Activated T-cell treated with anti-CD3 and anti-CD28 coated beads, Interleukin-2, amount 50 U/mL, for 24 hours (primary cell): ENCODE measurements at regions not wholly inside any gene's neighbourhood (a gene's known extent, or its start where the extent isn't known, plus 50 kb on each side); places are given as distances from the start of the nearest gene placed in this dataset.
A peak's percentile ranks its signal among the peaks of the same experiment; 100 is the strongest.

ENCODE experiments used
- DNase-seq: peaks from one replicate; pipeline ENCODE4 v3.0.0-alpha.2; 2020
- H3K27ac Mint-ChIP-seq: 2 replicates; pipeline ENCODE4 v1.8.0; 2020; ENCODE audit warnings: mild to moderate bottlenecking, mixed read lengths
- H3K27me3 Mint-ChIP-seq: 2 replicates; pipeline ENCODE4 v1.8.0; 2020; ENCODE audit warnings: mixed read lengths
- H3K36me3 Mint-ChIP-seq: 2 replicates; pipeline ENCODE4 v1.8.0; 2020; ENCODE audit warnings: low read depth, mixed read lengths
- H3K4me1 Mint-ChIP-seq: 2 replicates; pipeline ENCODE4 v1.8.0; 2020; ENCODE audit warnings: low read depth, mixed read lengths
- H3K4me3 Mint-ChIP-seq: 2 replicates; pipeline ENCODE4 v1.8.0; 2020; ENCODE audit warnings: mild to moderate bottlenecking, moderate library complexity, mixed read lengths
- H3K9me3 Mint-ChIP-seq: 2 replicates; pipeline ENCODE4 v1.8.0; 2020; ENCODE audit warnings: mixed read lengths

DNA sequence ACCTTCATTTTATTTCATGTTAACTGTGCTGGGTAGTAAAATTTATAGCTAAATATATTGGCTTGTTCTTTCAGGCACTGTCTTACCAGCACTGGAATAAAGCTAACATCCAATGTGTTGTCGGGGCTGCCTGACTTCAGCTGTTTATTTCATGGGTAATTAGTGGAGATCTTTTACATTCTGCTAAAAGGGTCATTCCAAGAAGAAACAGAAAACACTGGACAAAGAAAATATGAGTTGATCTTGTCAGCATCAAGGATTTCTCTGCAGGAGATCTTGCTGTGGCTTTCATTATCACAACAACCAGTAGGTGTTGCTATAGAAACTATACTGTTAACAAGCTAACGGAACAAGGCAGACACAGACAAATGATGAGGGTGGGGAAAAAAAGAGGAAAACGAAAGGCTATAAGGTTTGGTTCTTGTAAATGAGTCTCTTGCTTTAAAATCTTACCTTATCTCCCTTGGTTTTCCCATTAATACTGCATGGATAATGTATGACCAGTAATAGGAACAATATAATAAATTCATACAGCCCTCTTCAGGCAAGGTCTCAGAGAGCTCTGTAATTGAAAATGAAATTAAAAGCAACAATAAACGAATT is 206.8 kb downstream of the SIM1 start:
- Mint-ChIP-seq H3K9me3 (no peaks in the 10 kb centered on the region), H3K27ac (no peak overlapping the region), H3K4me1 (peaks cover 4% of the 10 kb centered on the region), H3K4me3 (no peak overlapping the region), H3K27me3 (no peaks in the 10 kb centered on the region), H3K36me3 (no peaks in the 10 kb centered on the region)
- no peak for DNase-seq

DNA sequence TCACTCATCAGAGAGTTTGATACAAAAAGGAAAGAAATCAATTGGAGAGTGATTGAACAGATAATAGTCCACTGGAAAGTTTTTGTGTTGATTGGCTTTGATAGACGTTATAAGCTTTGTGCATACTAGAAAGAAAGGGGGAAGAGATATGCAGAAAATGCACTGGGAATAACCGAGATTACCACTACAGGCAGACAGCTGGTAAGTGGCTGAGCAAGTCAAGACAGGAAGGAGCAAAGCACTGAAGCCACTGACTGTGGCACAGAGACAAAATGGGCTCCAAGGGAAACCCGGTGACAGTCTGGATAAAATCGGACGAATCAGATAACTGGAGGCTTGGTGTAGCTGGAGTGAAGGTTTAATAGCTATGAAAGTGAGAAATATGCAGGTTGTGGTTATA is 209.0 kb downstream of the SIM1 start:
- H3K27me3 Mint-ChIP-seq: no peaks in the 10 kb centered on the region
- H3K4me1 Mint-ChIP-seq: peaks cover 4% of the 10 kb centered on the region
- H3K4me3 Mint-ChIP-seq: no peak overlapping the region
- no peaks in the 10 kb centered on the region for H3K36me3 Mint-ChIP-seq
- H3K27ac Mint-ChIP-seq: no peak overlapping the region
- no peak for DNase-seq
- no peaks in the 10 kb centered on the region for H3K9me3 Mint-ChIP-seq

DNA sequence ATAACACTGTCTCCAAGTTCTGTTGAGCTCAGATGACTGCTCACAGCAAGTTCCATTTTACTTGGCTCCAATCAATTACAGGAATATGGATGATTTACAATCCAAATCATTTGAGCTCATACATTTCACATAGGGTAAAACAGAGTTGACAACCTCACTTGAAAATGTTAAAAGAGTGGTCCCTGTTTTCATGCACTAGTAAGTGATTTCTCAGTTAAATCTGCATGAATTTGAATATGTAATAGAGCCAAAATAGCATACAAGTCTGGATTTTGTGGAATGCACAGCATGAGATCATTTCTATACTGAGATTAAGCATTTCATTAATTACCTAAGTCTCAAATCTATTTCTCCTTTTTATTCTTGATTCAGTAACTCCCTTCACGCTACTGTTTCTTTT is 217.6 kb downstream of the SIM1 start:
- Mint-ChIP-seq H3K4me3 (no peak overlapping the region), H3K27ac (no peak overlapping the region), H3K9me3 (no peaks in the 10 kb centered on the region), H3K36me3 (no peaks in the 10 kb centered on the region), H3K27me3 (no peaks in the 10 kb centered on the region), H3K4me1 (no peaks in the 10 kb centered on the region)
- no peak for DNase-seq

DNA sequence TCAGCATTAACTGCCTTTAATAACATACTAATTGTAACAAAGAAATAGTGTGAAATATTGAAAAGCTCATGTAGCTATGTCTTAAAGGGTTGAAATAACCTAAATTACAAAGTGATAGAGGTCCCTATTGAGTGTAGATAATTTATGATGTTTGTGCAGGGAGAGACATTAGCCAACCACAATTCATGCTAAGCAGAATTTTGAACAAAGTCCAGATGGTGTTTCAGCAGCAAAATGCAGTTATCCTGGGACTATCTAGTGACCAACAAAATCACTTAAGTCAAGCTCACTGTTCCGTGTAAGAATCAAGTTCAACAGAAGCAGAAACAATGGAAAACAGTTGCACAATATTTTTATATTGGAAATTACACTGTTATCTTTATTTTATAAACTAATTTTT is 218.5 kb downstream of the SIM1 start:
- no peaks in the 10 kb centered on the region for H3K27me3 Mint-ChIP-seq
- no peak overlapping the region for H3K27ac Mint-ChIP-seq
- no peaks in the 10 kb centered on the region for H3K36me3 Mint-ChIP-seq
- no peaks in the 10 kb centered on the region for H3K4me1 Mint-ChIP-seq
- DNase-seq: no peak
- no peaks in the 10 kb centered on the region for H3K9me3 Mint-ChIP-seq
- no peak overlapping the region for H3K4me3 Mint-ChIP-seq

DNA sequence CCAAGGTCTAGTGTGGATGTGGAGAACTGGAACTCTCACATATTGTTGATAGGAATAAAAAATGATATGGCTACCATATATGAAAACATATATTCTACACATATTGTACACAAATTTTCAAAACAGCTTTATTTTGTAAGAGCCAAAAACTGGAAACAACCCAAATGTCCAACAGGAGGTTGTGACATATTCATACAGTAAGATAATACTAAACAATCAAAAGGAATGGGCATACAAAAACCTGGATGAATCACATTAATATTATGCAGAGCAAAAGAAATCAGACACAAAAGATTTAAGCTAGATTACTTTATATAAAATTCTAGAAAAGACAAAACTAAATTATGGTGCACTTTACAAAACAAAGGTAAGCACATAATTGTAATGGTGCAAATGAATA is 223.9 kb downstream of the SIM1 start:
- H3K36me3 Mint-ChIP-seq: no peaks in the 10 kb centered on the region
- H3K9me3 Mint-ChIP-seq: no peaks in the 10 kb centered on the region
- no peak for DNase-seq
- no peaks in the 10 kb centered on the region for H3K4me1 Mint-ChIP-seq
- H3K27ac Mint-ChIP-seq: no peak overlapping the region
- peaks cover 6% of the 10 kb centered on the region for H3K27me3 Mint-ChIP-seq
- no peak overlapping the region for H3K4me3 Mint-ChIP-seq

DNA sequence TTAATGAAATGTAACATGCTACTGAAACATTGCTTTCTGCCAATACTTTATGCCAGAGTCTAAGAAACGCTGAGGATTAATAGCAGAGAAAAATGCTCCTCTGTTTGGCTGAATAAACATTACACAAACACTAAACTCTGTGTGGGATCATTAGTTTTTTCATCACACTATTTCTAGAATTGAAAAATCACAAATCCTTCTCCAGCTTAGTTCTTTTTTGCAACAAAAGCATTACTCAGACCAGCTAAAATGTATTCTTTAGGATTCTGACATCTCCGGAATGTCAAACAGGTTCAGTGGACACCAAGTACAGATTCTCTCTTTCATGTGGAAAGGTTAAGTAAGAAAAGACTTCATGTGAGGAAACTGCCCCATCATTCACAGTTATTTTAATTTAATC is 226.9 kb downstream of the SIM1 start:
- no peak overlapping the region for H3K27ac Mint-ChIP-seq
- no peaks in the 10 kb centered on the region for H3K4me1 Mint-ChIP-seq
- no peaks in the 10 kb centered on the region for H3K9me3 Mint-ChIP-seq
- no peaks in the 10 kb centered on the region for H3K36me3 Mint-ChIP-seq
- H3K27me3 Mint-ChIP-seq: peaks cover 14% of the 10 kb centered on the region
- H3K4me3 Mint-ChIP-seq: no peak overlapping the region
- no peak for DNase-seq

DNA sequence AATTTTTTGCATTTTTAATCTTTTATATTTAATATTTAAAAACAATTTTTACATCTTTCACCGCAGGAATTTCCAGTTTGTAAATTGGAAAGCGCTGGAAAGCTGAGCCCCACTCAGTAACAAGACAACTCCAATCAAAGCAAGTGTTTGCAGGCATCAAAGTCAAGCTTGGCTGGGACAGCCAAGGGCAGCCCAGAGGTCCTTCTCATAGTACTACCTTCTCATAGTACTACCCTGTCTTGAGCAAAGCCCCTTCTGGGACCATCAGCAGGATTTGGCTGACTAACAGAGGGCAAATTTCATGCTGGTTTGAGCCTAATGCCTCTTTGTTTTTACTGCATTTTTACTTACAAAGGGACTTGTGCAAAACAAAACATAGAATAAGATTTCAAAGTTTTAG is 228.3 kb downstream of the SIM1 start:
- Mint-ChIP-seq H3K4me3 (no peak overlapping the region), H3K27ac (no peak overlapping the region), H3K36me3 (no peaks in the 10 kb centered on the region), H3K4me1 (no peaks in the 10 kb centered on the region), H3K27me3 (peaks cover 15% of the 10 kb centered on the region), H3K9me3 (no peaks in the 10 kb centered on the region)
- DNase-seq: no peak

DNA sequence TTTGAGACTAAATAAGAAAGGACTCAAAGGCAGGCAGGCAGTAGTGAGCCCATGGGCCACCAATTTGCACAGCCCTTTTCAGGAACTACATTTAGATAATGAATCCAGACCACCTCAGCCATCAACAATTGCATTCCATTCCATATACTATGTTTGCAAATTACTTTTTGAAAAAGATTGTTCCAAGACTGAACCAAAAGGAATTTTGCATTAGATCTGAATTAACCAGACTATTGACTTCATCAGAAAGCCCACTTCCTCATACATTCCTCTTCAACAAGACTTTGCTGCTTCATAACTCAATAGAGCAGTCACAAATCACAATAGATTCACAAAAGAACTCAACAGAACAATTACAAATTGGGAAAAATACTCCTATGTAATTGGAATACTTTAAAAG is 229.1 kb downstream of the SIM1 start:
- no peaks in the 10 kb centered on the region for H3K36me3 Mint-ChIP-seq
- no peak for DNase-seq
- H3K27ac Mint-ChIP-seq: no peak overlapping the region
- H3K9me3 Mint-ChIP-seq: no peaks in the 10 kb centered on the region
- peaks cover 19% of the 10 kb centered on the region for H3K27me3 Mint-ChIP-seq
- H3K4me1 Mint-ChIP-seq: peaks cover 6% of the 10 kb centered on the region
- H3K4me3 Mint-ChIP-seq: no peak overlapping the region

DNA sequence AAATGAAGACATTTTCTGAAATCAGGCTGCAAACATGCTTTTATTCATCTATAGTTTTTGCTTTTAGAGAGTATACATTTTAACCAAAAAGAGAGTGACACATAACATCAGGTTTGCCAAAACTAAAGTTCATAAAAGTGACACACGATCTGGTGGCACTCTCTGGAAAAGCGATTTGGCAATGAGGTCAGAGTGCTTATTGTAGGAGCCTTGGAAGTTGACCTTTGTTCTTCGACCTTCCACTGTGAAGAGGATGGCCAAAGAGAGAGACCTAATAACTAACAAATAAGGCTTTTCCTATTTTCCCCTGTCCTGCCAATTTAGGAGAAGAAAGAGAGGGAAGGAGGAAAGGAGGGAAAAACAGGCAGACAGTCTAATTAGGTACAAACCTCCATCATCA is 230.1 kb downstream of the SIM1 start:
- no peaks in the 10 kb centered on the region for H3K36me3 Mint-ChIP-seq
- no peak overlapping the region for H3K4me3 Mint-ChIP-seq
- no peaks in the 10 kb centered on the region for H3K9me3 Mint-ChIP-seq
- H3K27ac Mint-ChIP-seq: no peak overlapping the region
- peaks cover 28% of the 10 kb centered on the region for H3K27me3 Mint-ChIP-seq
- H3K4me1 Mint-ChIP-seq: peaks cover 9% of the 10 kb centered on the region
- DNase-seq: no peak

DNA sequence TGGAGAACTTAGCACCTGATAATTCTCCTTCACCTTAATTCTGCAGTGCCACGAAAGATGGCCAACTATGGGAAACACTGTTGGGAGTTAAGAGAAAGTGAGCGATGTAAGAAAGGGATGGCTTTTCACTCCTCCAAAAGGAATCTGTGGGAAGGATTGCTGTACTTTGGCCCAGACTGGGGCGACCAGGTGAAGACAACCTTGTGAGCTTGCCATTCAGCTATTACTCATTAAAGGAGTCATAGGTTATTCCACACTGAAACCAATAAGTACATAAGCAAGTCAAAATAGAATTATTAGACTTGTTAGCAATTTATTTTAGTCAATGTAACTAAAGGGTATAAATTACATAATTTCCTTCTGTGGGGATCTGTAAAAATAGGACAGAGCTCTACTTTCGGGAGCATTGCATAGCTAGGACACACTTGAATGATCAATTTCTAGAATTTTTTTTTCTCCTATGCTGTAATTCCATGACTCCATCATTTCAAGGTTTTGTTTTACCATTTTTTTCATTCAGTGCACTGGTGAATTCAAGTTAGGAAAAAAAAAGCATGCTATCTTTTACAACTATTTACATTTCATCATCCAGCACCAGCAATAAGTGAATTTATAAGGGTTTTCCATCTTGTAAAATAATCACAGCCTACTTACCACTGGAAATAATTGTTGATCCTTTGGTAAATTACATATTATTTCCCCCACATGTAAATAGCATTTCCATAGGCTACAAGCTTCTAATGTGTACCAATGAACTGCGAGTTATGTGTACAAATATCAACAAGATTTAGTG is 231.7 kb downstream of the SIM1 start:
- H3K27ac Mint-ChIP-seq: no peak overlapping the region
- peaks cover 21% of the 10 kb centered on the region for H3K4me1 Mint-ChIP-seq
- H3K4me3 Mint-ChIP-seq: no peak overlapping the region
- H3K27me3 Mint-ChIP-seq: peaks cover 37% of the 10 kb centered on the region
- H3K36me3 Mint-ChIP-seq: no peaks in the 10 kb centered on the region
- DNase-seq: no peak
- no peaks in the 10 kb centered on the region for H3K9me3 Mint-ChIP-seq

DNA sequence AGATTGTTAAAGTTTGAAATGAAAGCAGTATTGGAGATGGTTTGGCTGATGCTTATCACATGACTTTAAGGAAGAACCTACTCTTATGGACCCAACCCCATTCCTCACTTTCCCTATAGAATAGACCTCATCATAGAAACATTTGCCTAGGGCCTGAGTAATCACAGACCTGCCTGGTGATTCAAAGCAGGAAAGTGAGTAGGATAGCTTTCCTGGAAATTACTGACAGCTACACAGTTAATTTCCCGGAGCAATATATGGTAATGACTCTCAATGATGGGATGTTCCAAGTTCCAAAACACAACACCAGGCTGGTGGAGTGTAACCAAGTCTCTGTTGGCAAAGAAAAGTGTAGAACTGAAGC is 233.8 kb downstream of the SIM1 start:
- Mint-ChIP-seq H3K4me3 (no peak overlapping the region), H3K9me3 (no peaks in the 10 kb centered on the region), H3K36me3 (no peaks in the 10 kb centered on the region), H3K4me1 (peaks cover 24% of the 10 kb centered on the region), H3K27ac (peak overlapping the region; percentile 78), H3K27me3 (peaks cover 38% of the 10 kb centered on the region)
- no peak for DNase-seq

DNA sequence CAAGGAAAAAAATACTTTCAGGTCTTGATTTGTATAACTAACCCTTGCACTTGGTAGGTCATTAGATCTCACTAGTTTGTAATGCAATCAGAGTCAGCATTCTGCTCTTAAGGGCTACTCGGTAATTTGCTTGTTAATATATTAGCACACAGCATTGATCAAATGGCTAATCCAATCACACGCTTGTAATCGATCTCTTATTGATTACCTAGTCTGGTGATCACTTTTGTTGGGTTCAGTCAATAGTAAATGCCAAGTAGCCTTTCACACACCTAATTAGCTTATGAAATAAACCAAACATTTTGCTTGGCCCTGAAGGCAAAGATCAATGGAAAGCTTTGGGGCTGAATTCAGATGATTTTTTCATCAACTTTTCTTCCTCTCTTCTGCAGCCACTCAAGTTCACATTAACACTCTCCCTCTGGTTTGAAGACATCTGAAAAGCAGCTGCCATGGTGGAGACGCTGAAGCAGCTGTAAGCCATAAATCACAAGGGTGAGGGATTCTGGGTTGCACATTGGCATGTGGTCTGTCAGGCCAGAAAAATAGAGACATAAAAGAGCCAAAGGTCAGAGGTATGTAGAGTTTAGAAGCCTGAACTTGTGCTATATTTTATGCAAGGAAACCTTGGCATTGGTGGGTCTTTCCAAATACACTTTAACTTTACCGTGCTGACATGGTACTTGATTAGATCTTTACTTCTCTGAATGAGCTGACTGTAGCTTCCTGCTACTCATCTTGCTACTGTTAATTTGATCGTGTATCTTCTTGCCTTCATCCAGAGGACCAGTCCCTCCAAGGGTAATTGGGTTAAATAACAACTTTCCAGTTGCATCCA is 234.4 kb downstream of the SIM1 start:
- Mint-ChIP-seq H3K27me3 (peaks cover 33% of the 10 kb centered on the region), H3K4me3 (no peak overlapping the region), H3K36me3 (no peaks in the 10 kb centered on the region), H3K27ac (peak overlapping the region; percentile 78), H3K9me3 (no peaks in the 10 kb centered on the region), H3K4me1 (peaks cover 24% of the 10 kb centered on the region)
- no peak for DNase-seq

DNA sequence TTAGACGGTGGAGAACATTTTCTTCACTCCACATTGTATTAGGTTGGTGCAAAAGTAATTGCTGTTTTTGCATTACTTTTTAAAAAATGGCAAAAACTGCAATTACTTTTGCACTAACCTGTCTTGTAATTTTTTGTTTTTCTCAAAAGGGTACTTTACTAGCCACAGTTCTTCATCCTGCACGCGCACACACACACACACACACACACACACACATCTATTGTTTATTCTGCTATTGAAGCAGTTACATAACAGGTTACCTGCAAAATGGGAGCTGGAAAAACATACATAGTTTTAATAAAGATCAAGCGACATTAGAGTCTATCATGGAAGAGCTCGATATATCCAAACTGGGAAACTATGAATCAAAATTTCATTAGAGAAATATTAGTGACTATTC is 235.2 kb downstream of the SIM1 start:
- Mint-ChIP-seq H3K36me3 (no peaks in the 10 kb centered on the region), H3K4me1 (peaks cover 24% of the 10 kb centered on the region), H3K27ac (no peak overlapping the region), H3K9me3 (no peaks in the 10 kb centered on the region), H3K27me3 (peaks cover 30% of the 10 kb centered on the region), H3K4me3 (no peak overlapping the region)
- DNase-seq: no peak

DNA sequence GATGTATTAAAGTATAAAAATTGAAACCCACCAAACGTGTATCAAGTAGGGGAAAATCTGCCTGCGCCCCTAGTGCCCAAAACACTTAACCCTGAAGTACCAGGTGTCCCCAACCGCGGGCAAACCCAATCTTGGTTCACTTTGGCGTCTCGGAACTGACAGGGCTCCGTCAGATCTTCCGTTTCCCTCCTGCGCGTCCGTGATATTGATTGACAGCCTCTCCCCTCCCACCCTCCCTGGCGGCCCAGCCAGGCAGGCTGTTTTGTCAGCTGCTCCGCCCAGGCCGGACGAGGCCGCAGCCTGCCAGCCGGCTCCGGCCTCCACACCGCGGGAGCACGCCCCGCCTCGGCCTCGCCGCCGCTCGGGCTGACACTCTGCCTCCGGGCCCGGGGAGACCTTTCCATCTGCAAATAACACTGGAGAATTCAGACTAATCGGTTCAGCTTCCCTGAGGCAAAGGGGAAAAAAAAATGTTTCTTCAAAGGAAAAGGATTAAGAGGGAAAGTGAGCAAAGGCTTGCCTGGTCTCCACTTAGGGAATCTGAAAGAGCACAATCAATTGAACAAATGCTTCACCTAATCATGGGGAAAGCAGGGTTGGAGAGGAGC is 234.9 kb upstream of the MCHR2 start:
- Mint-ChIP-seq H3K27me3 (peaks cover 30% of the 10 kb centered on the region), H3K4me1 (peaks cover 24% of the 10 kb centered on the region), H3K36me3 (no peaks in the 10 kb centered on the region), H3K4me3 (peak overlapping the region; percentile 56), H3K27ac (peak overlapping the region; percentile 85), H3K9me3 (no peaks in the 10 kb centered on the region)
- peak; percentile 51 for DNase-seq

DNA sequence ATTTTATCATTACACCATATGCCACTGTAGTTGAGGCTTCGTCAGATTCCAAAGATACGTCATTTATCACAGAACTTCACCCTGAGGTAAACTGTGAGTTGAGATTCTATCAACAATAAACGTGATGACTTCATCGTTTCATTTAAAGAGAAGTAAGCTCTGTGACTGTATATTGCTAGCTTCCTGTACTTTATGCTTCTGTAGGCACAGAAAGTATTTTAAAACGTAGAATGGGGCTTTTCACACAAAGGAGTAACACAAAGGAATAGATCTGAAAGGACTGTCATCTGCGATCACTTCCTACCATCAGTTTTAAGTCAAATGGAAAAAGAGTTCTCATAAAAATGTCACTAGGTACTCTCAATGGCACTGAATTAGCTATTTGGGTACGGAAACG is 234.4 kb upstream of the MCHR2 start:
- no peak for DNase-seq
- Mint-ChIP-seq H3K4me1 (peaks cover 24% of the 10 kb centered on the region), H3K9me3 (no peaks in the 10 kb centered on the region), H3K36me3 (no peaks in the 10 kb centered on the region), H3K27me3 (peaks cover 30% of the 10 kb centered on the region), H3K27ac (peak overlapping the region; percentile 85), H3K4me3 (peak overlapping the region; percentile 52)
